ENCODE measurements at regions not wholly inside any gene's neighbourhood (a gene's known extent, or its start where the extent isn't known, plus 50 kb on each side); places are given as distances from the start of the nearest gene placed in this dataset.

DNA sequence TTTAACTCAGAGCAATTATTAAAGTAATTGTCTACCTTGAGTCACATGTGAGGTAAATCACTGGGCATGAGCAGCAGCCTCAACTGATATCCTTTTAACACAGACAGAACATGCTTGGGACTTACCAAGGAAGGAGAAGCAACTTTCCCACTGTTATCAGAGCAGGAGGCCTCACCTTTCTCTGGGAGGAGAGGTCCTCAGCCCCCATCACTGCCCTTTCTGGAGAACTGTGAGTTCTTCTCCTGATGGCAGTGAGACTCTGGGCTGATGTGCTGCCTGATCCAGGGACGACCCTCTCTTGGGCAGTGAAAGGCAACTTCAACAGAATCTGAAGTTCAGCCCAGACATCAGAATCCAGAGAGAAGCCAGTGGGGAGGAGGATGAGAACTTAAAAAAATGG lies 343.4 kb upstream of the IRX1 start:
- TF ChIP-seq POLR2A (IDR thresholded peaks at IDR 0.05): no peak
- no peak for TF ChIP-seq POLR2AphosphoS5 (IDR thresholded peaks at IDR 0.05)
- TF ChIP-seq, protein P1, sequence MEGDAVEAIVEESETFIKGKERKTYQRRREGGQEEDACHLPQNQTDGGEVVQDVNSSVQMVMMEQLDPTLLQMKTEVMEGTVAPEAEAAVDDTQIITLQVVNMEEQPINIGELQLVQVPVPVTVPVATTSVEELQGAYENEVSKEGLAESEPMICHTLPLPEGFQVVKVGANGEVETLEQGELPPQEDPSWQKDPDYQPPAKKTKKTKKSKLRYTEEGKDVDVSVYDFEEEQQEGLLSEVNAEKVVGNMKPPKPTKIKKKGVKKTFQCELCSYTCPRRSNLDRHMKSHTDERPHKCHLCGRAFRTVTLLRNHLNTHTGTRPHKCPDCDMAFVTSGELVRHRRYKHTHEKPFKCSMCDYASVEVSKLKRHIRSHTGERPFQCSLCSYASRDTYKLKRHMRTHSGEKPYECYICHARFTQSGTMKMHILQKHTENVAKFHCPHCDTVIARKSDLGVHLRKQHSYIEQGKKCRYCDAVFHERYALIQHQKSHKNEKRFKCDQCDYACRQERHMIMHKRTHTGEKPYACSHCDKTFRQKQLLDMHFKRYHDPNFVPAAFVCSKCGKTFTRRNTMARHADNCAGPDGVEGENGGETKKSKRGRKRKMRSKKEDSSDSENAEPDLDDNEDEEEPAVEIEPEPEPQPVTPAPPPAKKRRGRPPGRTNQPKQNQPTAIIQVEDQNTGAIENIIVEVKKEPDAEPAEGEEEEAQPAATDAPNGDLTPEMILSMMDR (IDR thresholded peaks at IDR 0.05): no peak
- TF ChIP-seq EP300 (IDR thresholded peaks at IDR 0.05): no peak
